HG02885 (cell line): ENCODE measurements at regions not wholly inside any gene's neighbourhood (a gene's known extent, or its start where the extent isn't known, plus 50 kb on each side); places are given as distances from the start of the nearest gene placed in this dataset.
"Not testable (repeated sequence)": the region's sequence is repeated elsewhere in the genome, so short reads cannot be mapped to it uniquely, and the experiment has no call there.

Experiments
- ATAC-seq: cut with Tn5 transposase; IDR thresholded peaks from one replicate; pipeline ENCODE4 v1.9.1; 2021; ENCODE audit warnings: mild to moderate bottlenecking; ENCODE audit not compliant: unreplicated experiment, poor library complexity

- ATAC-seq = no peak
These were observed 539.6 kb upstream of the SLITRK5 start for GRCh38 chr13:87131611-87132010.

- no peak for ATAC-seq
These were observed 532.3 kb upstream of the SLITRK5 start for GRCh38 chr13:87138866-87139265.

- ATAC-seq = no peak
These were observed 524.1 kb upstream of the SLITRK5 start for GRCh38 chr13:87147076-87147475.

- ATAC-seq = no peak
These were observed 517.8 kb upstream of the SLITRK5 start for GRCh38 chr13:87153371-87153770.

- ATAC-seq = no peak
These were observed 504.8 kb upstream of the SLITRK5 start for GRCh38 chr13:87166348-87166747.

GRCh38 chr13:87168390-87168789, 502.8 kb upstream of the SLITRK5 start:
- ATAC-seq = no peak

- no peak for ATAC-seq
These were observed 501.8 kb upstream of the SLITRK5 start for GRCh38 chr13:87169337-87169736.

GRCh38 chr13:87172166-87172835, 498.9 kb upstream of the SLITRK5 start:
- ATAC-seq = no peak

GRCh38 chr13:87185138-87185537, 486.0 kb upstream of the SLITRK5 start:
- ATAC-seq = not testable (repeated sequence)

GRCh38 chr13:87186647-87187046, 484.5 kb upstream of the SLITRK5 start:
- ATAC-seq = not testable (repeated sequence)

- ATAC-seq = not testable (repeated sequence)
These were observed 479.7 kb upstream of the SLITRK5 start for GRCh38 chr13:87191485-87191884.

- no peak for ATAC-seq
These were observed 472.8 kb upstream of the SLITRK5 start for GRCh38 chr13:87198371-87198770.

GRCh38 chr13:87206708-87207107, 464.5 kb upstream of the SLITRK5 start:
- ATAC-seq = no peak

GRCh38 chr13:87207280-87208003, 463.7 kb upstream of the SLITRK5 start:
- ATAC-seq = no peak

GRCh38 chr13:87208636-87209035, 462.5 kb upstream of the SLITRK5 start:
- no peak for ATAC-seq

- ATAC-seq = no peak
These were observed 436.2 kb upstream of the SLITRK5 start for GRCh38 chr13:87234981-87235380.

GRCh38 chr13:87235621-87236020, 435.6 kb upstream of the SLITRK5 start:
- ATAC-seq = no peak

- ATAC-seq = no peak
These were observed 426.8 kb upstream of the SLITRK5 start for GRCh38 chr13:87244256-87244890.

GRCh38 chr13:87249847-87250246, 421.3 kb upstream of the SLITRK5 start:
- ATAC-seq = not testable (repeated sequence)

- ATAC-seq = no peak
These were observed 415.8 kb upstream of the SLITRK5 start for GRCh38 chr13:87255394-87255793.

GRCh38 chr13:87259479-87260083, 411.6 kb upstream of the SLITRK5 start:
- ATAC-seq = no peak
